Stimulated activated CD4-positive, alpha-beta T cell treated with anti-CD3 and anti-CD28 coated beads, TNF-alpha, amount 100 ng/mL, for 1 hour (primary cell): ENCODE measurements at regions not wholly inside any gene's neighbourhood (a gene's known extent, or its start where the extent isn't known, plus 50 kb on each side); places are given as distances from the start of the nearest gene placed in this dataset.
"Not testable (repeated sequence)": the region's sequence is repeated elsewhere in the genome, so short reads cannot be mapped to it uniquely, and the experiment has no call there.

ENCODE experiments used
- DNase-seq, 3 donors: peaks; one replicate each; pipeline ENCODE4 v3.0.0-alpha.2; 2020; ENCODE audit warnings: low read depth in 3 of 3, low spot score in 1 of 3

GRCh38 chr6:15843764-15844163 lies 180.9 kb upstream of the DTNBP1 start:
- DNase-seq = no peak

- DNase-seq = no peak
These were observed 180.4 kb upstream of the DTNBP1 start for GRCh38 chr6:15843226-15843625.

GRCh38 chr6:15842727-15843117 lies 179.9 kb upstream of the DTNBP1 start:
- no peak for DNase-seq

- DNase-seq = no peak
These were observed 179.3 kb upstream of the DTNBP1 start for GRCh38 chr6:15841937-15842726.

- DNase-seq = no peak
These were observed 177.2 kb upstream of the DTNBP1 start for GRCh38 chr6:15839969-15840541.

- DNase-seq = no peak
These were observed 174.4 kb upstream of the DTNBP1 start for GRCh38 chr6:15837205-15837604.

- no peak for DNase-seq
These were observed 170.0 kb upstream of the DTNBP1 start for GRCh38 chr6:15832841-15833240.

- no peak for DNase-seq
These were observed 166.3 kb upstream of the DTNBP1 start for GRCh38 chr6:15829156-15829555.

GRCh38 chr6:15827496-15828255 lies 164.8 kb upstream of the DTNBP1 start:
- no peak for DNase-seq

GRCh38 chr6:15826814-15827318 lies 164.0 kb upstream of the DTNBP1 start:
- DNase-seq = no peak

GRCh38 chr6:15825332-15825930 lies 162.6 kb upstream of the DTNBP1 start:
- no peak for DNase-seq

GRCh38 chr6:15824811-15825210 lies 162.0 kb upstream of the DTNBP1 start:
- no peak for DNase-seq

- no peak for DNase-seq
These were observed 161.1 kb upstream of the DTNBP1 start for GRCh38 chr6:15823838-15824414.

GRCh38 chr6:15822835-15823234 lies 160.0 kb upstream of the DTNBP1 start:
- no peak for DNase-seq

- DNase-seq = no peak
These were observed 157.0 kb upstream of the DTNBP1 start for GRCh38 chr6:15819841-15820240.

- DNase-seq = no peak
These were observed 156.4 kb upstream of the DTNBP1 start for GRCh38 chr6:15819226-15819625.

- DNase-seq = no peak
These were observed 155.7 kb upstream of the DTNBP1 start for GRCh38 chr6:15818491-15818890.

- no peak for DNase-seq
These were observed 155.2 kb upstream of the DTNBP1 start for GRCh38 chr6:15818044-15818443.

- no peak for DNase-seq
These were observed 154.3 kb upstream of the DTNBP1 start for GRCh38 chr6:15817100-15817499.

- DNase-seq = no peak
These were observed 153.8 kb upstream of the DTNBP1 start for GRCh38 chr6:15816661-15817060.

- DNase-seq = not testable (repeated sequence)
These were observed 150.9 kb upstream of the DTNBP1 start for GRCh38 chr6:15813698-15814097.
